Smooth muscle cell (in vitro differentiated cells): ENCODE measurements at regions not wholly inside any gene's neighbourhood (a gene's known extent, or its start where the extent isn't known, plus 50 kb on each side); places are given as distances from the start of the nearest gene placed in this dataset.

Experiments
- DNase-seq: peaks from one replicate; lab custom pipeline; 2025; ENCODE audit not compliant: unreplicated experiment; lab: John Stamatoyannopoulos, UW
- H2AFZ ChIP-seq: fragments of 200-600 bp; sonication (generic); 2 replicates; pipeline ENCODE4 v1.6.0; 2016; ENCODE audit warnings: antibody characterized with exemption, low read depth, mild to moderate bottlenecking
- H3F3A ChIP-seq: fragments of 200-600 bp; sonication (generic); 2 replicates; pipeline ENCODE4 v1.6.0; 2017; ENCODE audit warnings: antibody characterized with exemption, low read depth
- H3K27ac ChIP-seq: fragments of 200-600 bp; sonication (generic); 2 replicates; pipeline ENCODE4 v1.5.1; 2016; ENCODE audit warnings: low read depth, mild to moderate bottlenecking
- H3K27me3 ChIP-seq: fragments of 200-600 bp; sonication (generic); 2 replicates; pipeline ENCODE4 v1.6.1; 2016; ENCODE audit warnings: low read depth, mild to moderate bottlenecking
- H3K36me3 ChIP-seq: fragments of 200-600 bp; sonication (generic); 2 replicates; pipeline ENCODE4 v1.5.1; 2016; ENCODE audit warnings: low read depth
- H3K4me1 ChIP-seq: fragments of 200-600 bp; sonication (generic); 2 replicates; pipeline ENCODE4 v1.5.1; 2016; ENCODE audit warnings: low read depth
- H3K4me2 ChIP-seq: fragments of 200-600 bp; sonication (generic); 2 replicates; pipeline ENCODE4 v1.6.0; 2016; ENCODE audit warnings: mild to moderate bottlenecking
- H3K4me3 ChIP-seq: fragments of 200-600 bp; sonication (generic); 2 replicates; pipeline ENCODE4 v1.5.1; 2016; ENCODE audit warnings: mild to moderate bottlenecking
- H3K79me2 ChIP-seq: fragments of 200-600 bp; sonication (generic); 2 replicates; pipeline ENCODE4 v1.6.0; 2016; ENCODE audit warnings: low read depth, mild to moderate bottlenecking
- H3K9ac ChIP-seq: fragments of 200-600 bp; sonication (generic); 2 replicates; pipeline ENCODE4 v1.6.0; 2016; ENCODE audit warnings: low read depth
- H3K9me3 ChIP-seq: fragments of 200-600 bp; sonication (generic); replicated peaks from 2 replicates; pipeline ENCODE4 v1.5.1; 2016; ENCODE audit warnings: low read depth
- H4K20me1 ChIP-seq: fragments of 200-600 bp; sonication (generic); 2 replicates; pipeline ENCODE4 v1.6.0; 2016; ENCODE audit warnings: low read depth
- CTCF ChIP-seq: fragments of 200-600 bp; sonication (generic); IDR thresholded peaks from 2 replicates; pipeline ENCODE4 v1.5.1; 2017; ENCODE audit warnings: borderline replicate concordance, mild to moderate bottlenecking, antibody characterized with exemption; ENCODE audit not compliant: insufficient read depth, poor library complexity, severe bottlenecking
- WGBS: methylation state at CpG from one replicate; pipeline ENCODE4 v1.1.7; 2016; ENCODE audit warnings: low lambda C conversion rate; 5-methylcytosine and 5-hydroxymethylcytosine counted together

- 91% methylated on average over 4 of the region's 4 CpGs for WGBS
- no peak for DNase-seq
- Histone ChIP-seq H3K4me1 (no peaks in the 10 kb centered on the region), H3K9ac (no peak overlapping the region), H3K27ac (no peak overlapping the region), H3K36me3 (no peaks in the 10 kb centered on the region), H3F3A (no peaks in the 10 kb centered on the region), H4K20me1 (no peaks in the 10 kb centered on the region), H2AFZ (no peak overlapping the region), H3K4me3 (no peak overlapping the region), H3K27me3 (no peaks in the 10 kb centered on the region), H3K79me2 (no peaks in the 10 kb centered on the region), H3K4me2 (no peak overlapping the region), H3K9me3 (no peaks in the 10 kb centered on the region)
- TF ChIP-seq CTCF: no peak
These were observed 84.3 kb upstream of the FOXN3 start for GRCh38 chr14:89501381-89501780.

GRCh38 chr14:89500303-89500702, 83.3 kb upstream of the FOXN3 start:
- DNase-seq: no peak
- Histone ChIP-seq H4K20me1 (no peaks in the 10 kb centered on the region), H3K4me2 (no peak overlapping the region), H3K79me2 (no peaks in the 10 kb centered on the region), H3K9ac (no peak overlapping the region), H3K36me3 (no peaks in the 10 kb centered on the region), H3K4me3 (no peak overlapping the region), H3K27ac (no peak overlapping the region), H3K27me3 (no peaks in the 10 kb centered on the region), H3K9me3 (no peaks in the 10 kb centered on the region), H2AFZ (no peak overlapping the region), H3F3A (no peaks in the 10 kb centered on the region), H3K4me1 (no peaks in the 10 kb centered on the region)
- TF ChIP-seq CTCF: no peak
- 94% methylated on average over 3 of the region's 3 CpGs for WGBS

- no peaks in the 10 kb centered on the region for H3K9me3 ChIP-seq
- no peak for DNase-seq
- no peaks in the 10 kb centered on the region for H3K4me1 ChIP-seq
- H3K36me3 ChIP-seq: no peaks in the 10 kb centered on the region
- H3K27ac ChIP-seq: no peak overlapping the region
- no peaks in the 10 kb centered on the region for H3F3A ChIP-seq
- H4K20me1 ChIP-seq: no peaks in the 10 kb centered on the region
- TF ChIP-seq CTCF: no peak
- no peak overlapping the region for H2AFZ ChIP-seq
- no peak overlapping the region for H3K4me3 ChIP-seq
- WGBS: 86% methylated on average over 7 of the region's 7 CpGs
- H3K27me3 ChIP-seq: no peaks in the 10 kb centered on the region
- H3K9ac ChIP-seq: no peak overlapping the region
- no peak overlapping the region for H3K4me2 ChIP-seq
- no peaks in the 10 kb centered on the region for H3K79me2 ChIP-seq
These were observed 81.8 kb upstream of the FOXN3 start for GRCh38 chr14:89498878-89499277.

GRCh38 chr14:89495718-89496117, 78.7 kb upstream of the FOXN3 start:
- Histone ChIP-seq H3K79me2 (no peaks in the 10 kb centered on the region), H4K20me1 (no peaks in the 10 kb centered on the region), H3K27ac (no peak overlapping the region), H2AFZ (no peak overlapping the region), H3F3A (no peaks in the 10 kb centered on the region), H3K4me2 (no peak overlapping the region), H3K36me3 (no peaks in the 10 kb centered on the region), H3K9me3 (no peaks in the 10 kb centered on the region), H3K9ac (no peak overlapping the region), H3K4me1 (no peaks in the 10 kb centered on the region), H3K27me3 (no peaks in the 10 kb centered on the region), H3K4me3 (no peak overlapping the region)
- TF ChIP-seq CTCF: no peak
- WGBS: 89% methylated on average over 8 of the region's 8 CpGs
- DNase-seq: no peak
